HG03558 (cell line): ENCODE measurements at regions not wholly inside any gene's neighbourhood (a gene's known extent, or its start where the extent isn't known, plus 50 kb on each side); places are given as distances from the start of the nearest gene placed in this dataset.
"Not testable (repeated sequence)": the region's sequence is repeated elsewhere in the genome, so short reads cannot be mapped to it uniquely, and the experiment has no call there.

Experiments
- ATAC-seq: cut with Tn5 transposase; IDR thresholded peaks from one replicate; pipeline ENCODE4 v1.9.1; 2021; ENCODE audit warnings: moderate number of reproducible peaks; ENCODE audit not compliant: unreplicated experiment; ENCODE audit errors: extremely low read depth

DNA sequence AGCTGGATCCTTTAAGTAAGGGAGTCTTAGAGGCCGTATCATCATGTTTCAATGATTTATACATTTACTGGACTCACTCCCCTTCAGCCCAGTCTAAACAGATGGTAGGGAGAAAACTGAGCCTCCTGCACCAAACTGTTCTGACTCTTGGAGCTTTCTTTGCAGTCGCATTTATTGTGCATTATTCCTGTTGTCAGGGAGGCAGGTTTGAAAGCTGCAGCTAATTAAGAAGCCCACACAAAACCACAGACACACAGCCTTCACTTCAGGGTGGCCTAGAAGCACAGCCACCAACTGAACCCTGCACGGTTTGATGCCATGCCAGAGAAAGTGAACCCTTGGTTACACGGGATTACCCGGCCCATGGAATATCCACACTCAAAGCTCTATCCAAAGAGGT, 911.0 kb downstream of the UQCRFS1 start:
- ATAC-seq, result no peak

DNA sequence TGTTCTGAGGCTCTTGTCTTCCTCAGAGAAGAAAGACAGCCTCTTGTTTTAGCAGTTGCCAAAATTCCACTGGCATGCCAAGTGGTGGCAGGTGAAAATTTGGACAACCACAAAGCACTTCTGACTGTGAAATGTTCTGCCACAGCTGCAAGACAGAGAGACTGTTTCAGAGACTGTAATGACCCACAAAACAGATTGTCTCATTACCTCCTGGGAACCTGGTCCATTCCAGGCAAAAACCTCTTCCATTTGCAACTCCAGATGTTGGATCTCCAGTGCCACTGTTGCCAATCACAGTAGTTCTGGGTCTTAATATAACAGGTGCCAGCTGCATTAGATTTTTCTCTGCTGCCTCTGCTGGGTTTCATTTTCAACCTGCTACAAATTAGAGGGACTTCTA, 911.5 kb downstream of the UQCRFS1 start:
- no peak for ATAC-seq

DNA sequence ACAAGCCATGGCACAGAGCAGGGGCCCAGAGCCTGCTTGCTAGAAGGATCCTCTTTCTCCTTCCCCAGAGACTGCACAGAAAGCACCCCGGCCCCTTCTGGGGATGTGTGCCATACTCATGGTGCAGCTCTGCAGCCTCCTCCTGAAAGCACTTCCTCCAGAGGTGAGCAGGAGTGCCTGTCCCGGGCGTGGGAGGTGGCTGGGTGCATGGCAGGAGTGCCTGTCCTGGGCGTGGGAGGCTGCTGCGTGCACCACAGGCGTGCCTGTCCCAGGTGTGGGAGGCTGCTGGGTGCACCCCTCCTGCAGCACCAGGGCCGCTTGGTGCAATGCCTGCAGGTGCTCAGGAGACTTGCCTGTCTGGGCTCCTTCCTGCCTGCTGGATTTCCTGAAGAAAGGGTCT, 913.3 kb downstream of the UQCRFS1 start:
- ATAC-seq, result no peak

DNA sequence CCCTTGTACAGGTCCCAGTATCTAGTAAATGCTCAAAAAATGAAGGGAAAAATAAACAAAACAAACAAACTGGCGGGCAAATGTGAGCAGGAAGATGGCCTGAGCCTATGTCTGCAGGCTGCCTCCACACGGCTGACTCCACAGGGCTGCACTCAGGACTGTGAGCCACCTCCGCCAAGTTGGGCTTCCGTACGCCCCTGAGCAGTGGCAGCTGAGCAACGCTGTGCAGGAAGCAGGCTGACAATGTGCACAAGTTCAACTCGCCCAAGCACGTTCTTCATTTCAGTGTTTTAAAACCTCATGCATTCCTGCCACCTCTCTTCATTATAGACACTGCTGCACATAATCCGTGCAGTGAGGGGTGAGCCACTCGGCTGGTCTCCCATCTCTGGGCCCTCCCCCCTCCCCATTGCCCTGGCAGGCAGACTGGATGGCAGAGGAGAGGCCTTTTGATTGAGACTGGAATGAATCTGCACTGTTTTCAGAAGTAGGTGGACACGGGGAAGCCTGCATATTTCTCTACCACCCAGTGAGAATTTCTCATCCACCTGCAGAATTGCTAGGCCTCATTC, 915.3 kb downstream of the UQCRFS1 start:
- no peak for ATAC-seq

DNA sequence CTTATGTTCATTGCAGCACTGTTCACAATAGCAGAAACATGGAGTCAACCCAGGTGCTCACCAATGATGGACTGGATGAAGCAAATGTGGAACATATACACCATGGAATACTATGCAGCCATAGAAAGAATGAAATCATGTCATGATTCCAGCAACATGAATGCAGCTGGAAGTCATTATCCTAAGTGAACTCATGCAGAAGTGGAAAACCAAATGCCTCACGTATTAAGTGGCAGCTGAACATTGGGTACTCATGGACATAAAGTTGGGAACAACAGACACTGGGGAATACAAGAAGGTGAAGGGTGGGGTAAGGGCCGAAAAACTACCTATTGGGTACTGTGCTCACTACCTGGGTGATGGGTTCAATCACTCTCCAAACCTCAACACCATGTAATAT, 915.9 kb downstream of the UQCRFS1 start:
- no peak for ATAC-seq

DNA sequence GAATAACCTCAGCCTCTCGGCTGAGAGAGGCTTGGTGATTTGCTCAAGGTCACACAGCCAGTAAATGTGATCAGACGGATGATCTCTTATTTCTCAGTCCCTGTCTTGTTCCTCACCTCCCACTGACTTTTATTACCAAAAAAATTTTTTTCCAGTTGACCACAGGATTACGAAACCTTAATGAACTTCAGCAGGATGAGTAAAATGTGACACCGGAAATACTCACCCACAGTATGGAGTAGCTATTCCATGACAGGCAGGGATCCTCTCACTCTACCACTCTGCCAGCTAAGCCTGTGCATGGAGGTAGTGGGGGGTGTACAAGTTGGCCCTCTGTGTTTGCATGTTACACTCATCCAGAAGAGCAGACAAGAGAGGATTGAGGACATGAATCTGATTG, 916.4 kb downstream of the UQCRFS1 start:
- no peak for ATAC-seq

DNA sequence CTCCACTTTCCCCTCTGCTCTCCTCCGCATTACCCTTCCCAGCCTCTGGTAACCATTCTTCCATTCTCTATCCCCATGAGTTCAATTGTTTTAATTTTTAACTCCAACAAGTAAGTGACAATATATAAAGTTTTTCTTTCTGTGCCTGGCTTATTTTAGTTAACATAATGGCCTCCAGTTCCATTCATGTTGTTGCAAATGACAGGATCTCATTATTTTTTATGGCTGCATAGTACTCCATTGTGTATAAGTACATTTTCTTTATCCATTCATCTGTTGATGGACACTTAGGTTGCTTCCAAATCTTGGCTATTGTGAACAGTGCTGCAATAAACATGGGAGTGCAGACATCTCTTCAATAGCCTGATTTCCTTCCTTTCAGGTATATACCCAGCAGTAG, 918.0 kb downstream of the UQCRFS1 start:
- not testable (repeated sequence) for ATAC-seq

DNA sequence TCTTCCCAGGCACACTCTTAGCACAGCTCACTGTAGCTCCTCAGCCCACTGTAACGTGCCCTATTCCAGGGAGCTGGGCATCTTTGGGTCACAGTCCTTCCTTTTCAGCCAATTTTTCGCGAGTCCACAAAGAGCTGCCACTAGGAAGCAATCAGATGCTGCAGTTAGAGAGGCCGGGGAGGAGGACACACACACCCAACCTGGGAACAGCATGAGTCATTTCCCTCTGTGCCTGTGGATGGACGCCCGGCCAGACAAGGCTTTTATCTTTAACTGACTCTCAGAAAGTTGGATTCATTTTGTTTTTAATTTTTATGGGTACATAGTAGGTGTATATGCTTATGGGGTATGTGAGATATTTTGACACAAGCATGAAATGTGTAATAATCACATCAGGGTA, 918.6 kb downstream of the UQCRFS1 start:
- ATAC-seq, result no peak

DNA sequence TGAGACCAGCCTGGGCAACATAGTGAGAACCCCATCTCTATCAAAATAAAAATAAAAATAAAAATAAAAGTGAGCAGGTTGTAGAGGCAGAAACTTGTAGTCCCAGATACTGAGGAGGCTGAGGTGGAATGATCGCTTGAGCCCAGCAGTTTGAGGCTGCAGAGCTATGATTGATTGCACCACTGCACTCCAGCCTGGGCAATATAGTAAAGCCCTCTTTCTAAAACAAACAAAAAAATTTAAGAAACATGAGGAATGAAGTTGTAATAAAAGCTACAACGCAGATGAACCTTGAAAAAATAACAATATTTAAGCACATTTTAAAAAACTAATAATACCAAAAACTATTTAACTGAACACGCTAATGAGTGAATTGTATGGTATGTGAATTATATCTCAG, 919.3 kb downstream of the UQCRFS1 start:
- no peak for ATAC-seq

DNA sequence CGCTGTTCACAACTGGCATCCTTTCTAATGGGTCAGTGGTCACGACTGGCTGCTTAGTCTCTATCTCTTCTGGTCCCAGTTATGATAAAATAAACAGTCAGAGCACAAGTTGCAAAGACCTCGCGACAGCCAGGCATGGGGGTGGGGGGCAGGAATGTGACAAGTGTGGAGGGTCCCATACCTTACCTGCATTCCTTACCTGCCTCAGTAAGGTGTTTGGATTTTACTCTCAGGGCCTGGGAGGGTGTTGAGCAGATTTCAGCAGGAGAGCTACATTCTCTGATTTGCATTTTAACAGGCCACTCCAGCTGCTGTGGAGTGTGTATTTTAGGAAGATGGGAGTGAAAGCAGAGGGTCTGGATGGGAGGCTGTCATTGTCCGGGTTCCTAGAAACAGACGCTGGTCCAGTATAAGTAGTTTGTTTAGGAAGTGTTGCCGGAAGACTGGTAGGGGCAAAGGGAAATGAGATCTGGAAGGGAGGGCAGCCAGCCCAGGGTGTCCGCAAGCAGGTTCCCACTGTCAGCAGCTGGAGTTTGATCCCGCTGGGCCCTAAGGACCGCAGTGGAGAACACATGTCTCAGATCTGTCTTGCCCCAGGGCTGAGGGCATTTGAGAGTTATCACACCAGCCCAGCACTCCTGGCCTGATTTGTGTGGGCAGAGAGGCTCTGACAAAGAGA, 920.0 kb downstream of the UQCRFS1 start:
- ATAC-seq, result no peak

DNA sequence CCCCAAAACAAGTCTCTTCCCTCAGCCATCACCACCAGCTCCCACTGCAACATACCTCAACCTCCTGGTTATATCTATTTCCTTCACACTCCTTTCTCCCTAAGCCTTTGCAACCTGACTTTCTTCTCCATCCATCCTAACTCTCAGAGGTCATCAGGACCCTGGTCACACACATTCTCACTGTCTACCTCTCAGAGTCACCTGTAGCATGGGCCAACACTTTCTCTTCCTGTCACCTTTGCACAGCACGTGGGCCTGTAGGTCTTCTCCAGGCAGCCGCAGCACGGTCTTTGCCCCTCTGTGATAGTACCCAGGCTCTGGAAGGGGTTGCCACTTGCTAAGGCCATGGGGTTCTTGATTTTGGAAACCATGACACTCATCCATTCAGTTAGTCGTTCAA, 921.1 kb downstream of the UQCRFS1 start:
- ATAC-seq, result no peak

DNA sequence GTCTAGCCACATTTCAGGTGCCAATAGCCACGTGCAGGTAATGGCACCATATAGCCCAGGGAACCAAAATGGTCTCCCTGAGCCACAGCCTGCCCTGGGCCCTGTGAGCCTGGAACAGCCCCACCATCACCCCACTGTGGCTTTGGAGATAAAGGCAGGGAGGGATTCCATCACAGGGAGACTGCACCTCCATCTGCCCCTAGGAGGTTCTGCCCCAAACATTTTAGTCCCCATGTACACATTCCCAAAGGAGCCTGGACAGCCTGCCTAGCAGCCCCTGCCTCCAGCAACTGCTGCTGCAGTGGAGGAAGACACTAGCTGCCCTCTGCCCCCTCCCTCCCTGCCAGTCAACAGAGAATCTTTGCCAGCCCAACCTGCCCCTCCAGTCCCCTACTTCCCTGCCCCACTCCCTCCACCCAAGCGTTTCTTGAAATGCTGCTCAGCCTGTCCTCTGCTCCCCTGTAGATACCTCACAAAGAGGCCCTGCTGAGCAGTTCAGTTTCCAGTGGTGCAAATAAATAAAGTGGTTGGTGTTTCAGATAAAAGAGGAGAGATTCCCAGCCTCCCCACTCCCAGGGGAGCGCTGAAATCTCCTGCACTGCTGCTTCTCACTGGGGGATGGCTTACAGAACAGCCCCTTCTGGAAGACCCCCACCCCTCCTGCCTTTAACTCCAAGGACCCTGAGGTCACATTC, 921.8 kb downstream of the UQCRFS1 start:
- no peak for ATAC-seq

DNA sequence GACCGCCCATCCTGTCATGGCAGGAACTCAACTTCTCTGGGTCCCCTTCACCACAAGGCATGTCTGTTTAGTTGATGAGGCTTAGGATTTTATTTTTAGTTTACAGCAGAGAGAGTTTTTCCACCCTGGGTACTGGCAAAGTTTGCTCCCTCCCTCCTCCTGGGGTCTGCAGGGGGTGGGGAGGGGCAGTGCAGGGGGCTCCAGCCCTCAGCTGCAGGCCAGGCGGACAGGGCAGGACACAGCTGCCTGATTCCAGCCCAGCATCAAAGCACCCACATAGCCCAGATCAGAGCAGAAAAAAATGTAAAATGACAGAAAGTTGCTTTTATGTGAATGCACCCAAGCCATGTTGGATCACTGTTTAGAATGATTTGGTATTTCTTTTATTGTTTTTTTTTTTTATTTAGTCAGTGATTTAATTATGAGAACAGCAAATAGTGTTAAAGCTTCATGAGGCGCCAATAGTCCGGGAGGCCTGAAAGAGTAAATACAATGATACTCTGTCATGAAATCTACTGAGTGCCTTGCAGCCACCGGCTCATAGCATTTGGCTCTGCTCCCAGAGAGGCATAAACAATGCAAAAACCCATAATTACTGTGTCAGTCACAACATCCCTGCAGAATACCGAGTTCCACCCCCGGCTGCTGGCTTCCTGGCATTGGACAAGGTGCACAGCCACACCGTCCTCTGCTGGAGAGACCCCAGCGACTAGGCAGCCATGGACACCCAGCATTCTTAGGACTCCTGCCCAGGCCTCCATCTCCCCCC, 923.5 kb downstream of the UQCRFS1 start:
- no peak for ATAC-seq

DNA sequence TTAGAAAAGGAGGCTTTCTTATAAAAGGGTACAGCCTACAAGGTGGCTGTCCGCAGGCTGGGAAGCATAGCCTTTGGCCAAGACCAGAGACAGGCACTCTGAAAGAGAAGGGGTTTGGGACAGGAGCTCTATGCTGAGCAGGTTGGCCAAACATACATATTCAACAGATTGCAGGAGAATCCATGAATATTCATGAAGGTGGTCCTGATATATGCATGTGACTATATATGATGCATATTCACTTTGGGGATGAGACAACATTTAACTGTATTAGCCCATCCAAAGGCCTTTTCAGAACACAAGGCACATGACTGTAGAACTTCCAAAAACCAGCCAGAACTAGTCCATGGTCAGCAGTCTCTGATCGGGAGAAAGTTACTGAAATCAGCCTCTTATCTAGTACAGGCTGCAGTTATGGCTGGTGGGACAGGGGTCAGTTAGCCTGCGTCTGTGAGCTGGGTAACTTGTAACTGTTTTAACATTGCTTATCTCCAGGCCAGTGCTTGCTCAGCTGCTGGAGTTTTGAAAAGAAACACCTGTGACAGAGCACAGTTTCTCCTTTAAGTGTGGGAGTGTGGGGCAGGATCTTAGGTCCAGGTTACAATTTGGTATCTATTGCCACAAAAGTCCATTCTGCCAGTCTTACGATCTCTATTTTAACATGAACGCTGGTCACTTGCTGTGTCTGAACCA, 924.2 kb downstream of the UQCRFS1 start:
- ATAC-seq, result no peak

DNA sequence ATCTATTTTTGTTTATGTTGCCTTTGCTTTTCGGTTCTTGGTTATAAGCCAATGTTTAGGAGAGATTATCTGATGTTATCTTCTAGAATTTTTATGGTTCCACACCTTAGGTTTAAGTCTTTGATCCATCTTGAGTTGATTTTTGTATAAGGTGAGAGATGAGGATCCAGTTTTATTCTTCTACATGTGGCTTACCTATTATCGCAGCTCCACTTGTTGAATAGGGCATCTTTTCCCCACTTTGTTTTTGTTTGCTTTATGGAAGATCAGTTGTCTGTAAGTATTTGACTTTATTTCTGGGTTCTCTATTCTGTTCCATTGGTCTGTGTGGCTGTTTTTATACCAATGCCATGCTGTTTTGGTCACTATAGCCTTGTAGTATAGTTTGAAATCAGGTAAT, 927.0 kb downstream of the UQCRFS1 start:
- no peak for ATAC-seq

DNA sequence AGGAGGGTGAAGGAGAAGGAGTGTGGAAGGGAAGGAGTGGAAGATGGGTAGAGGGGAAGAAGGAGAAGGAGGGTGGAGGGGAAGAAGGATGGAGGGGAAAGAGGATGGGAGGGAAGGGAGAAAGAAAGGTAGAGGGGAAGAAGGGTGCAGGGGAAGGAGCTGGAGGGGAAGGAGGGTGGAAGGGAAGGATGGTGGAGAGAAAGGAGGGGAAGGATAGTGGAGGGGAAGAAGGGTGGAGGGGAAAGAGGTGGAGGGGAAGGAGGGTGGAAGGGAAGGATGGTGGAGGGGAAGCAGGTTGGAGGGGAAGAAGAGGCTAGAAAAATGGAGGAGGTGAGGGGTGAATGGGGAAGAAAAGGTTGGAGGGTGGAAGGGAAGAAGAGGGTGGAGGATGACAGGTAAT, 927.9 kb downstream of the UQCRFS1 start:
- no peak for ATAC-seq

DNA sequence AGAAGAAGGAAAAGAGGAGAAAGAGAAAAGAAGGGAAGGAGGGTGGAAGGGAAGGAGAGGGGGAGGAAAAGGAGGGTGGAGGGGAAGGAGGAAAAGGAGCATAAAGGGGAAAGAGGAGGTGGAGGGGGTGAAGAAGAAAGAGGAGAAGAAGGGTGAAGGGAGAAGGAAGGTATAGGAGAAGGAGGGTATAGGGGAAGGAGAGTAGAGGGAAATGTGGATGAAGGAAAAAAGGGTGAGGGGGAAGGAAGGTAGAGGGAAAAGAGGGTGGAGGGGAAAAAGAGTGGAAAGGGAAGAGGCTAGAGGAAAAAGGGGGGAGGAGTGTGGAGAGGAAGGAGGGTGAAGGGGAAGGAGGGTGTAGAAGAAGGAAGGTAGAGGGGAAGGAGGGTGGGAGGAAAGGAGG, 928.6 kb downstream of the UQCRFS1 start:
- no peak for ATAC-seq

DNA sequence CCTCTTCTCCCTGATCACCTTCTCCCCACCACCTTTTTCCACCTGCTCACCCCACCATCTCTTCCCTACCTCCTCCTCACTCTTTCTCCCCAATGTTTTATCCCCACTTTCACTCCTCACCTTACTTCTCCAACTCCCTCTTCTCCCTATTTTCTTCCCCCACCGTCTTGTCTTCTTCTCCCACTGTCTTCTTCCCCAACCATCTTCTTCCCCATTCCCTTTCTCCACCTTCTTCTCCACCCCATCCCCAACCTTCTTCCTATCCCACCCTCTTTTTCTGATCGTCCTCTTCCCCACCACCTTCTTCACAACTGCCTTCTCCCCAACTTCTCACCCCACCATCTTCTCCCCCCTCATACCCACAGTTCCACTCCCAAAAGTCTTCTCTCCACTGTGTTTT, 929.4 kb downstream of the UQCRFS1 start:
- no peak for ATAC-seq

DNA sequence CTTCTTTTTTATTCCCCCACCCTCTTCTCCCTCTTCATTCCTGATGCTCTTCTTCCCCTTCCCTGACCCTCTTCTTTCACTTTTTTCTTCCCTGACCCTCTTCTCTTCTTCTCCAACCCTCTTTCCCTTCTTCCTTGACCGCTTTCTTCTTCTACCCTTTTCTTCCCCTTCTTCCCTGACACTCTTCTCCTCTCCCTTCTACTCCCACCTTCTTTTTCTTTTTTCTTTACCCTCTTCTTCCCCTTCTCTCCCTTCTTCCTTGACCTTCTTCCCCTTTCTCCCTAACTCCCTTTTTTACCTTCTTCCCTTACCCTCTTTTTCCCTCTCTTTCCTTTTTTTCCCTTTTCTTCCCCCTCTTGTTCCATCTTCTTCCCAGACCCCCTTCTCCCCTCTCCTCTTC, 931.3 kb downstream of the UQCRFS1 start:
- no peak for ATAC-seq

DNA sequence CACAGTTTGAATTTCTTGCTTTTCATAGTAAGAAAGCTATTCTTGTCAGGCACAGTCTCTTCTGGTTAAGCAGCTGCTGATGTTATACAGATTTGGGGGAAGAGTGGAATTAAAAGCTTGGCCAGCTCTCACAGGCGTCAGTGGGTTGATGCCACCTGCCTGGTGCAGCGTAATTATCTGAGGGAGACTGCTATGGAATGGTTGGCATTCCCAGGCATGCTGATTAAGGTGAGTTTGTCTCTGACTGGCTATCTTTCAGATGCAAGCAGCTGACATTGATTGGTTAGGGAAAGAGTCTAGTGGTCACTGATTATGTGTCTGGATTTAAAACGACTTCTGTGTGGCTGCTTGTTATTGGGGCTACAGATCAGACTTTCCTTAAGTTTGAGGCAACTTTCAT, 948.4 kb downstream of the UQCRFS1 start:
- no peak for ATAC-seq

DNA sequence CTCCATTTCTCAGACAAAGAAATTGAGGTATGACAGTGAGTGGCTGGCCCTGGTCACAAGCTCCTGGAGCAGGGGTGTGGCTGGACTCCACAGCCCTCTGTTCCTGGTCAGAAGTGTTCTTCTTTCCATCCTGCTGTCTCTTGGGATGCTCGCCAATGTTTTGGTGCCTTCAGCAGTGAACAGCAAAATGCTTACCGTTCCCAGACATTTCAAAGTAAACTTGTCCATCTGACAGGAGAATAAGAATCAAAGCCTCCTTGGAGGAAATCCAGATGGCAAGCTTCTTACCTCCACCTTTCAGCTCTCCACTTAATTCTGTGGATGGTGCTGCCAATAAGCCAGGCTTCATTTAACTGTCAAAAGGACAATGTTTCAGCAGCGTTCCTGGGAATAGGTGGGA, 954.1 kb downstream of the UQCRFS1 start:
- ATAC-seq, result no peak
